GM12875 (cell line): ENCODE measurements at regions not wholly inside any gene's neighbourhood (a gene's known extent, or its start where the extent isn't known, plus 50 kb on each side); places are given as distances from the start of the nearest gene placed in this dataset.

ENCODE experiments used
- H3K4me3 ChIP-seq: one replicate; pipeline ENCODE4 v1.5.1; 2011; ENCODE audit warnings: low read depth, low read length, control low read depth
- CTCF ChIP-seq: IDR thresholded peaks from 2 replicates; pipeline ENCODE4 v1.5.1; 2011; ENCODE audit warnings: low read depth, mild to moderate bottlenecking, control low read depth, inconsistent platforms, low read length, moderate library complexity, borderline replicate concordance; ENCODE audit not compliant: insufficient read depth

DNA sequence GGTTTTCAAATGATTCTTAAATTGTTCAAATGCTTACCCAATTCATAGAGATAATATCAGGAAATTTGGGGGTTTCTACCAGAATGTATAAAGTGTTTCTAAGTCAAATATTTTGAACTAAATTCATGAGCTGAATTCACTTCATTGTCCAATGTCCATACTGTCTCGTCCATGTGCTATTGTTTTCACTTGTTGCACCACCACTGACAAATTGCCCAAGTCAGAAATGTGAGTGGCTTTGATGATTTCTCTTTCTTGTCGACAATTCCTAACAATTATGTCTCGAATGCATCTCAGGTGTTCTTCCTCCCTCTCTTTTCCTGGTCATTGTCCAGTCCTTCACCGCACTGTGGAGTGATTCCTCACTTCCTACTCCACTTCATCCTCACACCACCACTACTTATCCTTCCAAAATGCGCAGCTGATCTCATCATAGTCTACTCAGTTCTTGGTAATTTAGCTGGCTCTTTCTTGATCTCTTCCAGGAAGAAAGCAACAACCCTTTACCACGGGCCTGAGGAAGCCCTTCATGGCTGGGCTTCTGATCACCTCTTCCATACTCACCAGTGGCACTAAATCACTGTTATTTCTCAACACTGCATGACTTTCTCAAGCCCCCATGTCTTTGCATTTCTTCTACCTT lies 161.1 kb downstream of the FOXA2 start:
- no peak for TF ChIP-seq CTCF
- no peak overlapping the region for H3K4me3 ChIP-seq

DNA sequence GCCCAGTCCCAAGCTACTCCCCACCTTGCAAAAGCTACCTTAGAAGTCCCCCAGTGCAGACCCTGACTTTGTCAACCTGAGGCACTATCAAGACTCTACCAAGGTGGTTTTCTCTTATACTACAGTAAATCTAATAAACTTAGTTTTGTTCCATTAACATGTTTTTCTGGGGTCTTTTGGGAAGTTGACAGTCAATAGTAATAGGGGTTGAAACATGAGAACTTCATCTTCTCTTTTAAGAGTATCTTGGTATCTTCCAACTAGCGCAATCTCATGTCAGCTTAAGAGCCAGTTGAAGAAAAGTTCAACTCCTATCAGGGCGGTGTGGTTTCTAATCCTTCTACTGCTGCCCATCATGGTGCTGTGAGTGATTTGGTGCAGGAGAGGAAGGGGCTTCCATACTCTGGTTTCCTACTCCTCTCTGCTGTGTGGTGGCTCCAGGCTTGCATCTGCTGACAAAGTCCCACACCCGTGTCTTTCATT lies 164.2 kb downstream of the FOXA2 start:
- TF ChIP-seq CTCF = no peak
- H3K4me3 ChIP-seq = no peak overlapping the region

DNA sequence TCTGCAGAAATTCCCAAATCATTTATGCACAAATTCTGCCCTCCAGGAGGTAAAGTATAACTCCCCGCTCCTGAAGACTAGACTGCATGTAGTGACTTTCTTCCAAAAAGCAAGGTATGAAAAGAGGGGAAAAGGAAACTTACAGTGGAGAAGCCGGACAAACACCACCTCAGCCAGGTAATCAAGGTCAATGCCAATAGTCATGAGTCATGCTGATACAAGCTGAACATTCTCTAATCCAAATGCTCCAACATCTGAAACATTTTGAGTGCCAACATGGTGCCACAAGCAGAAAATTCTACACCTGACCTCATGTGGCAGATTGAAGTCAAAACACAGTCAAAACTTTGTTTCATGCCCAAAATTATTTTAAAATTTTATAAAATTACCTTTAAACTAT lies 165.6 kb downstream of the FOXA2 start:
- TF ChIP-seq CTCF = no peak
- H3K4me3 ChIP-seq = no peak overlapping the region

- no peak overlapping the region for H3K4me3 ChIP-seq
Observed at GRCh38 chr20:22414305-22414742, 170.0 kb downstream of the FOXA2 start.

DNA sequence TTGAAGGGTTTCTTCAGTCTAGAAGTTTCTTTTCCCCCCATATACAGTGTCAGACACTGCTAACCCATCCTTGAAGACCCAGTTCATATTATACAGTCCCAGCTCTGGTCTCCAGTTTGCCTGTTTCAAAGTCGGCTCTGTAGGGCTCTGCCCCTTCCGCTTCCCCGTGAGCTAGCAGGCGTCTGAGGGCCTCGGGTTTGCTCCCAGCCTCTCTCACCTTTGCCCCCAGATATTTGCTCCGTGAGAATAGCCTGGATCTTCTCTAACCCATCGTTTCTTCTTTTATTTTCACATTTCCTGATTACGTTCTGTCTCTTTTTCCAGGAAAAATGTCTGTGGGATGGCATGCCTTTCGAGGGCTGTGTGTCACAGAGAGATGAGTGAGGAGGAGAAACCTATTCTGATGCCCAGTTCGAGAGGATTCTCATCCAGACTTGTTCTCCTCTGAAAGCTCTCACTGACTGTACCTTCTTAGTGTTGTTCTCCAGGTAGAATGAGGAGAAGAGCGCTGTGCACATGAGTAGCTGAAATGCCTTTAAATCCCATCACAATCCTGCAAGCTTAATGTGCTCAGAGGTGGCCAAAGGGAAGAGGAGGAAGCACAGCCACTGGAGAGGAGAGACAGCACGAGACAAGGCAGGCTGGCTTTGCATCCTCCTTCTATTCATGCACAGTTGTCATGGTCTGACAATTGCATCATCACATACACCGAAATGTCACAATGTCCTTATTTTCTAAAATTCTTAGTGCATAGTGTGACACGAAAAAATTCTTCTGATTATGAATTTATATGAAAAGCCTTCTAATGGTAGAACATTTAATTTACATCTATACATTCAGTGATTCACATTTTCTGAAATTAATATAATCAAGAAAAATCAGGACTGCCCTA lies 171.1 kb downstream of the FOXA2 start:
- TF ChIP-seq CTCF = no peak
- no peak overlapping the region for H3K4me3 ChIP-seq

More at GRCh38 chr20:22414305-22414742, 170.0 kb downstream of the FOXA2 start:
- TF ChIP-seq CTCF = no peak

GRCh38 chr20:22411627-22412450 lies 172.5 kb downstream of the FOXA2 start:
- no peak for TF ChIP-seq CTCF
- no peak overlapping the region for H3K4me3 ChIP-seq
